NCI-H2029 (cell line): ENCODE measurements at regions not wholly inside any gene's neighbourhood (a gene's known extent, or its start where the extent isn't known, plus 50 kb on each side); places are given as distances from the start of the nearest gene placed in this dataset.
A peak's percentile ranks its signal among the peaks of the same experiment; 100 is the strongest.

Experiments
- DNase-seq: peaks from one replicate; lab custom pipeline; 2025; lab: John Stamatoyannopoulos, UW

GRCh38 chr12:75722714-75723200 is 211.3 kb upstream of the KRR1 start:
- DNase-seq: peak; percentile 72

GRCh38 chr12:75721796-75722195 is 210.4 kb upstream of the KRR1 start:
- DNase-seq: no peak

GRCh38 chr12:75720812-75721641 is 209.6 kb upstream of the KRR1 start:
- peak; percentile 75 for DNase-seq

GRCh38 chr12:75717902-75718301 is 206.5 kb upstream of the KRR1 start:
- peak; percentile 18 for DNase-seq

- no peak for DNase-seq
Measured at GRCh38 chr12:75716291-75717025, 205.0 kb upstream of the KRR1 start.

DNA sequence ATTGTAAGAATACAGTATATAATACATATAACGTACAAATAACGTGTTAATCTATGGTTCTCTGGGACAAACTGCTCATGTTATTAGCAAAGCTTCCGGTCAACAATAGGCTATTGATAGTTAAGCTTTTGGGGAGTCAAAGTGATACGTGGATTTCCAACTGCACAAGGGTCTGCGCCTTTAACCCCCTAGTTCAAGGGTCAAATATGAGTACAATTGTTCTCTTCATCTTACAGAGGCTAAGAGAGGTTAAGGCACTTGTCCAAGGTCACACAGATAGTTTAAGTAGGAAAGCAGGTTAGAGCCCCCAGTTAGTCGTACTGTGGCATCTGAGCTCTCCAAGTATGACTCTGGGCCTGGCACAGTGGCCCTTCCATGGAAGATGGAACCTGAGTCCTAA is 204.3 kb upstream of the KRR1 start:
- DNase-seq: no peak

DNA sequence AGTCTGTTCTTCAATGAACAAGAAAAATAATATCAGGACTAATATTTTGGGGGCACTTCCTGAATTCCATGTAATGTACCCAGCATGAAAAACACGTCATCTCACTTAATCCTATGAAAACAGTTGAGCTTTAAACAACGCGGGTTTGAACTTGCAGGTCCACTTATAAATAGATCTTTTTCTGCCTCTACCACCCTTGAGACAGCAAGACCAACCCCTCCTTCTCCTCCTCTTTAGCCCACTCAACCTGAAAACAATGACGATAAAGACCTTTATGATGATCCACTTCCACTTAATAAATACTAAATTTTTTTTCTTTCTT is 203.9 kb upstream of the KRR1 start:
- DNase-seq: no peak

- DNase-seq: no peak
Measured at GRCh38 chr12:75714462-75715322, 203.3 kb upstream of the KRR1 start.

- no peak for DNase-seq
Measured at GRCh38 chr12:75713434-75713833, 202.0 kb upstream of the KRR1 start.

GRCh38 chr12:75712223-75712622 is 200.8 kb upstream of the KRR1 start:
- no peak for DNase-seq

DNA sequence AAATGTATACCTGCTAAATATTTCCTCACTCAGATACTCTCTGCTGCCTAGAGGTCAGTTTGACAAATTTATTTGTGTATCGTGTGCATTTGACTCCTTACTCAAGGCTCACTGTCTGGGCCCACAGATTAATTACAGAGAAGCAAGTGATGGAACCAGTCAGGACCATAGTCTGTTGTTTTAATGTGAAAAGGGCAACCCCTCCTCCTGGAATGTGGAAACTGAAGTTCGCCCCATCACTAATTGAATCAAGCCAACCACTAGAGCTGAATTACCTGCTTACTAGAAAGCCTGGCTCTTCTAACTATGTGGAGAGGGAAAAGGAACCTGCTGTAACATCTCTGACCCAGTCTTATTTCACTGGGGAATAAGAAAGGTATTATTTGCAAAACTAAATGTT is 199.9 kb upstream of the KRR1 start:
- no peak for DNase-seq

DNA sequence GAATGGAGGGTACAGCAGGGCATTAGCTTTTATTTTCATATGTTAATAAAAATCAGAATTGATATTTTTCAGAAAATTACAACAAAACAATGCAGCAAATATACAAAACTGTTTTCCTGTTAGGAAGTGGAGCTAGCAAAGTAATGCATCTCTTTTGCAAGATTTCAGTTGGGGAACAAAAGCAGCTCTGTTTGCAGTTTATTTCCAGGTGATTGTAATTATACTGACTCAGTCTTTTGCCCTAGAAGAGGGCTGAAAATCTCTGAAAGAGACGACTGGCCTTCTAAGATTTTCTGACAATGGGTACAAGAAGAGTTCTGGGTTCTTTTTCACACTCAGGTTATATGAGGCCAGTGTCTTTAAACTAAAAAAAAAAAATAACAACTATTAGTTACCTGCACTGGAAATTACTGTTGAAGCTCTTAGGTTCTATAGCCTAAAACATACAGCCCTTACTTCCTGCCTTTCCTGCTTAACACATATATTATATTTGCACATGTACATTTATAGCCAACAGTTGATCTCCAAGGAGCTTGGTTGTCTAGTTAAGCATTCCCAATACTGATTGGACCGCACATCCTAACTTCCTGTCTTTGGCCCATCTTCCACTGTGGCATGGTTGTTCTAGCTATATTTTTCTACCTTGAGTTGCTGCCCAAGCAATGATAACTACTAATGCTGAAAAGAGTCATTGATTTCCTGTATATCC is 199.1 kb upstream of the KRR1 start:
- DNase-seq: no peak

- DNase-seq: no peak
Measured at GRCh38 chr12:75709503-75709902, 198.1 kb upstream of the KRR1 start.

DNA sequence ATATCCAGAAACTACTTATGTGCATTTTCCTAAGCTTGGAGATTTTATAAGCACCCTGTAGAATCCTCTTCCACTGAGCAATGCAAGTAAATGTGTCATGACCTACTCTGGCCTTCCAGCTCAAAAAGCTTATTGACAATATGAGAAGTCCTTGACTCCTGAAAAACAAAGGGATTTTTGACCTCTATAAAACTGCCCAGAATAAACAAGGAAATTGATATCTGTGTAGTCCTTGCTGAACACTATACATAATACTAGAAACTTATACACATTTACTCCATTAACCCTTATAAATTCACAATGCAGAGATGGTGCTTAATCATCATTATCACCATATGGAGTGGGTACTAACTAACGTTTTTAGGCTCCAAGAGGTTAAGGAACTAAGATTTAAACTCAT is 197.4 kb upstream of the KRR1 start:
- no peak for DNase-seq

GRCh38 chr12:75707983-75708382 is 196.6 kb upstream of the KRR1 start:
- DNase-seq: no peak

DNA sequence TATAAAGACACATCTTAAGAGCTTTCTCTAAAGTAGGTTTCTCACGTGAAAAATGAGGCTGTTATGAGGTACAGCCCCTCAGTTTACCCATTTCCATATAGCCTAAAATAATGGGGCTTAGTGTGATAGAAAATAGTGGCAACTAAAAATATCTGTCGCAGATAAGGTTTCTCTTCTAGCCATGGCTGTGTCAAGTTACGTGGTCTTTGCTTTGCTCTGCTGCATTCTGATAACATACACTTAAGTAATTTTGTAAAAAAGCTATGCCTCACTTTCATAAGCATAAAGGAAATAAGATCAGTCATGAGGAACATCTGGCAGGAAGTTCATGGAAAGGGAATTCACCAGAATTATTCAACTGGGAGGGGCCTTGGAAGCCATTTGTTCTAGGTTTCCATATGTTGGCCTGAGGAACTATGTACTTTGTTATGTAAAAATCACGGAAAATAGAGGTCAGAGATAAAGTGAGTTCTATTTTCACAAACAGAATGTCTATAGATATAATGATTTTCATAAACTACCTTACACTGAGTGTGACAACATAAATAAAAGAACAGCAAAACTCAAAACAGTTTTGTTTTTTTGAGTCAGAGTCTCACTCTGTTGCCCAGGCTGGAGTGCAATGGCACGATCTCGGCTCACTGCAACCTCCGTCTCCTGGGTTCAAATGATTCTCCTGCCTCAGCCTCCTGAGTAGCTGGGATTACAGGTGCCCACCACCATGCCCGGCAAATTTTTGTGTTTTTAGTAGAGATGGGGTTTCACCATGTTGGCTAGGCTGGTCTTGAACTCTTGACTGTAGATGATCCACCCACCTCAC is 195.6 kb upstream of the KRR1 start:
- DNase-seq: no peak

DNA sequence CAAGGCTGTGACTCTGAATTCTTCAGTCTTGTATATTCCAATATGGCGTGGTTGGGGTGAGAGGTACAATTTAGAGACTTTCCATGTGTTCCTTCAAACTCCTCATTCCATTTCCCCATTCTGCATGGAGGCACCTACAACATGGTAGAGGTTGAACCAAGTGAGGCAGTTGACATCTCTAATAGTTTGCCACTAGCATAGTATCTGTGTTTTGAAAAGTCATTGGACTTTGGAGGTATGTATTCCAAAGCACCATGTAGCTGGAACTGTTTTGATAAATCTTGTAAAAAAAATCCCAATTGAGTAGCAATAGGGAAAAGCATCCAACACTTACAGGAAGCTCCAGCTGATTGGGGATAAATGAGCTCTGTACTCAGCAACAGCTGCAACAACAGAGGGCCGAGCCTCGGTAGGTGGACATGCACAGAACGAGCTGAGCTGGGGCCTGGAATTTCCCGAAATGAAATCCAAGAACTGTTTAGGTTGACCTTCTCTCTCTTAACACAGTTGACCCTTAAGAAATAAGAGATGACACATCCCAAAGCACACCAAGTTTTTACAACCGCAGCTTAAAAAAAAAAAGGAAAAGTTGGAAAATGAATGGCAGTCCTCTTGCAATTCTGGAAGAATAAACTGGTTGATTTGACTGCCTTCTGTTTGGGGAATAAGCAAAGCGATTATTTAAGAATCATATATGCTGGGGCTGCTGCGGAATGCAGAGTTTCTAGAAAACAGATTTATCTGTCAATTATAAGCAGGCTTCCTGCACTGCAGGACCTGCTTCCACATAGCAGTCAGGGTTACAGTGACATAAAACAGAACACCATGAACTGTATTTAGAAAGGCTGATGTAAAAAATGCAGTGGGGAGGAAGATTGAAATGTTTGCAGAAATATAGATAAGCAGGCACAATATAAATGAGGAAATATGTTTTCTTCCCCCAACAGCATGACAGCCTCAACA is 194.6 kb upstream of the KRR1 start:
- DNase-seq: no peak

DNA sequence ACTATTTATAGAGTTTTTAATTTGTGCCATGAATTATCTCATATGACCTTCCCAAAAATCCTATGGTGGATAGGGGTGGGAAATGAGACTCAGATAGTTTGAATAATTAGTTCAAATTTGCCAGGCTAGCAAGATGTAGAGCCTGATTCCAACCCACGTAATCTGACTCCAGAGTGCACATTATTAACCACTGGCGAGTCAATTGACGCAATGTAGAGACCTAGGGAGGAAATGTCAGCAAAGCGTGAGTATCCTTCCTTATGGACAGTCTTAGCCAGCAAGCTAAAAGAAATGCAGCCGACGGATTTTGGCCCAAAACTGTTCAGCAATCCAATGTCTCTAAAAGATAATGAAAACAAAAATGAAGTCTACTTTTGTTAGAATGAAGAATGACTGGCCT is 193.3 kb upstream of the KRR1 start:
- DNase-seq: peak; percentile 79

- peak; percentile 34 for DNase-seq
Measured at GRCh38 chr12:75704208-75704607, 192.8 kb upstream of the KRR1 start.

GRCh38 chr12:75703131-75703530 is 191.7 kb upstream of the KRR1 start:
- no peak for DNase-seq
